CD14-positive monocyte (primary cell): ENCODE measurements at regions not wholly inside any gene's neighbourhood (a gene's known extent, or its start where the extent isn't known, plus 50 kb on each side); places are given as distances from the start of the nearest gene placed in this dataset.
"Not testable (repeated sequence)": the region's sequence is repeated elsewhere in the genome, so short reads cannot be mapped to it uniquely, and the experiment has no call there.

Source experiments
- DNase-seq, 3 donors: peaks; one replicate each; pipeline ENCODE4 v3.0.0-alpha.2; 2011 to 2022
- H2AFZ ChIP-seq: 2 replicates; pipeline ENCODE4 v1.6.0; 2012; ENCODE audit warnings: mild to moderate bottlenecking, low read depth, low read length, inconsistent platforms; ENCODE audit not compliant: insufficient read depth, poor library complexity, severe bottlenecking
- H3K27ac ChIP-seq, 2 donors: 1 replicate in 1 of 2; 2 replicates in 1 of 2; pipeline ENCODE4 v1.5.1; 2012 to 2013; ENCODE audit warnings: low read length in 2 of 2, control low read depth in 1 of 2, inconsistent platforms in 1 of 2, low read depth in 1 of 2, mild to moderate bottlenecking in 1 of 2
- H3K27me3 ChIP-seq, 2 donors: one replicate each; pipeline versions ENCODE4 v1.6.0 to v1.6.1; 2011 to 2013; ENCODE audit warnings: low read length in 2 of 2; ENCODE audit not compliant: control insufficient read depth in 2 of 2, insufficient read depth in 2 of 2
- H3K36me3 ChIP-seq, 2 donors: replicated peaks in 1 of 2; 1 replicate in 1 of 2; 2 replicates in 1 of 2; pipeline versions ENCODE4 v1.5.1 to v1.6.1; 2012 to 2013; ENCODE audit warnings: low read length in 2 of 2, control low read depth in 1 of 2, inconsistent platforms in 1 of 2, mild to moderate bottlenecking in 1 of 2; ENCODE audit not compliant: insufficient read depth in 2 of 2, control insufficient read depth in 1 of 2
- H3K4me1 ChIP-seq, 2 donors: 1 replicate in 1 of 2; 2 replicates in 1 of 2; pipeline versions ENCODE4 v1.5.1 to v1.6.1; 2012 to 2013; ENCODE audit warnings: low read length in 2 of 2, control low read depth in 1 of 2, inconsistent platforms in 1 of 2, mild to moderate bottlenecking in 1 of 2, moderate library complexity in 1 of 2; ENCODE audit not compliant: insufficient read depth in 2 of 2, control insufficient read depth in 1 of 2
- H3K4me2 ChIP-seq: replicated peaks from 2 replicates; pipeline ENCODE3; 2012; ENCODE audit warnings: low read length, moderate library complexity, mild to moderate bottlenecking; ENCODE audit not compliant: poor library complexity, severe bottlenecking; ENCODE audit errors: extremely low read depth
- H3K4me3 ChIP-seq, 3 experiments: fragments of 200-600 bp in 1 of 3; sonication (generic) in 1 of 3; replicated peaks in 1 of 3; 1 replicate in 2 of 3; 2 replicates in 1 of 3; pipeline ENCODE4 v1.5.1; 2011 to 2013; ENCODE audit warnings: low read length in 3 of 3, mild to moderate bottlenecking in 3 of 3, control low read depth in 2 of 3, low read depth in 2 of 3, inconsistent platforms in 1 of 3, moderate library complexity in 1 of 3
- H3K79me2 ChIP-seq: 2 replicates; pipeline ENCODE4 v1.6.0; 2012; ENCODE audit warnings: mild to moderate bottlenecking, control low read depth, inconsistent platforms, low read length, moderate library complexity; ENCODE audit not compliant: insufficient read depth
- H3K9ac ChIP-seq: 2 replicates; pipeline ENCODE4 v1.6.0; 2017; ENCODE audit warnings: low read length, mild to moderate bottlenecking; ENCODE audit not compliant: insufficient read depth, poor library complexity, severe bottlenecking
- H3K9me3 ChIP-seq, 2 donors: replicated peaks in 1 of 2; 1 replicate in 1 of 2; 2 replicates in 1 of 2; pipeline versions ENCODE4 v1.5.1 to v1.6.1; 2012 to 2013; ENCODE audit warnings: low read length in 2 of 2, control low read depth in 1 of 2; ENCODE audit not compliant: control insufficient read depth in 1 of 2, insufficient read depth in 1 of 2
- H4K20me1 ChIP-seq: 2 replicates; pipeline ENCODE4 v1.6.0; 2012; ENCODE audit warnings: mild to moderate bottlenecking, low read length, control low read depth, moderate library complexity; ENCODE audit not compliant: insufficient read depth
- H3K27ac Mint-ChIP-seq, 7 donors: one replicate each; pipeline ENCODE4 v1.8.0; 2020; ENCODE audit warnings: mild to moderate bottlenecking in 7 of 7, mixed read lengths in 7 of 7, moderate library complexity in 6 of 7, inconsistent platforms in 2 of 7
- H3K27me3 Mint-ChIP-seq, 3 donors: one replicate each; pipeline ENCODE4 v1.8.0; 2021 to 2022; ENCODE audit warnings: low read depth in 3 of 3, mild to moderate bottlenecking in 3 of 3, mixed read lengths in 3 of 3, moderate library complexity in 3 of 3, inconsistent platforms in 1 of 3
- H3K36me3 Mint-ChIP-seq, 2 donors: one replicate each; pipeline ENCODE4 v1.8.0; 2020; ENCODE audit warnings: mixed read lengths in 2 of 2, inconsistent platforms in 1 of 2, mild to moderate bottlenecking in 1 of 2
- H3K4me1 Mint-ChIP-seq: one replicate; pipeline ENCODE4 v1.8.0; 2020; ENCODE audit warnings: mild to moderate bottlenecking, mixed read lengths
- H3K4me3 Mint-ChIP-seq, 2 donors: one replicate each; pipeline ENCODE4 v1.8.0; 2020; ENCODE audit warnings: mild to moderate bottlenecking in 2 of 2, mixed read lengths in 2 of 2, moderate library complexity in 1 of 2
- H3K9me3 Mint-ChIP-seq, 7 donors: one replicate each; pipeline ENCODE4 v1.8.0; 2020 to 2022; ENCODE audit warnings: mixed read lengths in 7 of 7, mild to moderate bottlenecking in 6 of 7, moderate library complexity in 6 of 7, inconsistent platforms in 2 of 7
- WGBS: methylation state at CpG from one replicate; pipeline ENCODE4 v1.1.5; 2013; ENCODE audit warnings: missing lambda C conversion rate; ENCODE audit not compliant: insufficient coverage; 5-methylcytosine and 5-hydroxymethylcytosine counted together
- intact Hi-C, 2 donors: fragments of 100-400 bp; cut with micrococcal nuclease; formaldehyde crosslinking; loops; one replicate each; pipeline versions ENCODE4 v1.15.0 to v1.15.1; 2023
- TF ChIP-seq, protein P1 (sequence below): fragments of 200-600 bp; IDR thresholded peaks from one replicate; pipeline ENCODE4 v1.8.0; 2022; ENCODE audit warnings: antibody characterized with exemption, mild to moderate bottlenecking

DNA sequence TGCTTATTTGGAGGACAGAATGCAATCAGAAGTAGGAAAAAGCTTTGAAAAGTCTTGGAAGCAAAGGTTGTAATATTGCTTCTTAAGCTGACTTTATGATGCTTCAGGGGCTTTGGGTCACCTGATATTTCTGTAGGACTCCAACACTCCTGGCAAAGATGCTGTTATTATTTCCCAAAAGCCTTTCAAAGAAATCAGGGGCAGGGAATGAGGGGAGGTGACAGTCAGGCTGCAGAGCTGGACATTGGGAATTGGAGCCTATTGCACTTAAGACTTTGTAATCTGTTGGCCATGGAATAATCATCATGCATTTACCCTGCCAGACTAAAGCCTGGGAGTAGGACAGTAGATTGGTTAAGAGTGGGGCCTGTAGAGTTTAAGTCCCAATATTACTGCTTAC, 168.3 kb upstream of the IL12B start:
- H3K27me3 ChIP-seq: no peaks in the 10 kb centered on the region
- H3K27ac Mint-ChIP-seq: no peak overlapping the region
- H3K79me2 ChIP-seq: no peaks in the 10 kb centered on the region
- TF ChIP-seq, protein P1, sequence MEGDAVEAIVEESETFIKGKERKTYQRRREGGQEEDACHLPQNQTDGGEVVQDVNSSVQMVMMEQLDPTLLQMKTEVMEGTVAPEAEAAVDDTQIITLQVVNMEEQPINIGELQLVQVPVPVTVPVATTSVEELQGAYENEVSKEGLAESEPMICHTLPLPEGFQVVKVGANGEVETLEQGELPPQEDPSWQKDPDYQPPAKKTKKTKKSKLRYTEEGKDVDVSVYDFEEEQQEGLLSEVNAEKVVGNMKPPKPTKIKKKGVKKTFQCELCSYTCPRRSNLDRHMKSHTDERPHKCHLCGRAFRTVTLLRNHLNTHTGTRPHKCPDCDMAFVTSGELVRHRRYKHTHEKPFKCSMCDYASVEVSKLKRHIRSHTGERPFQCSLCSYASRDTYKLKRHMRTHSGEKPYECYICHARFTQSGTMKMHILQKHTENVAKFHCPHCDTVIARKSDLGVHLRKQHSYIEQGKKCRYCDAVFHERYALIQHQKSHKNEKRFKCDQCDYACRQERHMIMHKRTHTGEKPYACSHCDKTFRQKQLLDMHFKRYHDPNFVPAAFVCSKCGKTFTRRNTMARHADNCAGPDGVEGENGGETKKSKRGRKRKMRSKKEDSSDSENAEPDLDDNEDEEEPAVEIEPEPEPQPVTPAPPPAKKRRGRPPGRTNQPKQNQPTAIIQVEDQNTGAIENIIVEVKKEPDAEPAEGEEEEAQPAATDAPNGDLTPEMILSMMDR: no peak
- no peak overlapping the region for H3K9ac ChIP-seq
- no peak overlapping the region for H3K4me3 Mint-ChIP-seq
- no peaks in the 10 kb centered on the region for H3K36me3 ChIP-seq
- H3K4me3 ChIP-seq: no peak overlapping the region
- no peak overlapping the region for H2AFZ ChIP-seq
- no peaks in the 10 kb centered on the region for H3K4me1 Mint-ChIP-seq
- no peaks in the 10 kb centered on the region for H3K4me1 ChIP-seq
- H3K9me3 ChIP-seq: no peaks in the 10 kb centered on the region
- H3K4me2 ChIP-seq: no peak overlapping the region
- intact Hi-C loops: no loop called here
- H3K27ac ChIP-seq: no peak overlapping the region
- peaks cover 2 to 10% (median 4%) of the 10 kb centered on the region in 7 donors for H3K9me3 Mint-ChIP-seq
- DNase-seq: no peak
- H4K20me1 ChIP-seq: no peaks in the 10 kb centered on the region
- H3K27me3 Mint-ChIP-seq: peaks cover 5 to 8% (median 7%) of the 10 kb centered on the region in 3 donors
- H3K36me3 Mint-ChIP-seq: no peaks in the 10 kb centered on the region

DNA sequence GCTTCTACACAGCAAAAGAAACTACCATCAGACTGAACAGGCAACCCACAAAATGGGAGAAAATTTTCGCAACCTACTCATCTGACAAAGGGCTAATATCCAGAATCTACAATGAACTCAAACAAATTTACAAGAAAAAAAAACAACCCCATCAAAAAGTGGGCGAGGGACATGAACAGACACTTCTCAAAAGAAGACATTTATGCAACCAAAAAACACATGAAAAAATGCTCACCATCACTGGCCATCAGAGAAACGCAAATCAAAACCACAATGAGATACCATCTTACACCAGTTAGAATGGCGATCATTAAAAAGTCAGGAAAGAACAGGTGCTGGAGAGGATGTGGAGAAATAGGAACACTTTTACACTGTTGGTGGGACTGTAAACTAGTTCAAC, 171.8 kb upstream of the IL12B start:
- H3K9me3 Mint-ChIP-seq: peaks cover 2 to 10% (median 4%) of the 10 kb centered on the region in 7 donors
- DNase-seq, H3K27me3 ChIP-seq, H3K9me3 ChIP-seq, H3K27ac ChIP-seq, H3K79me2 ChIP-seq, H3K36me3 ChIP-seq, H3K9ac ChIP-seq, H3K4me1 ChIP-seq, H4K20me1 ChIP-seq, intact Hi-C loops, H3K4me3 ChIP-seq, H3K4me2 ChIP-seq, H3K36me3 Mint-ChIP-seq, H2AFZ ChIP-seq, H3K4me3 Mint-ChIP-seq, H3K4me1 Mint-ChIP-seq, H3K27me3 Mint-ChIP-seq, H3K27ac Mint-ChIP-seq: not testable (repeated sequence)
- no CpG with 5 or more reads among the region's 4 CpGs for WGBS
